GM12872 (cell line): ENCODE measurements at regions not wholly inside any gene's neighbourhood (a gene's known extent, or its start where the extent isn't known, plus 50 kb on each side); places are given as distances from the start of the nearest gene placed in this dataset.

Source experiments
- TF ChIP-seq, protein P1 (sequence below): IDR thresholded peaks from 3 replicates; pipeline ENCODE4 v1.5.1; 2011; ENCODE audit warnings: low read depth, mild to moderate bottlenecking, low read length, moderate library complexity; ENCODE audit not compliant: insufficient read depth

DNA sequence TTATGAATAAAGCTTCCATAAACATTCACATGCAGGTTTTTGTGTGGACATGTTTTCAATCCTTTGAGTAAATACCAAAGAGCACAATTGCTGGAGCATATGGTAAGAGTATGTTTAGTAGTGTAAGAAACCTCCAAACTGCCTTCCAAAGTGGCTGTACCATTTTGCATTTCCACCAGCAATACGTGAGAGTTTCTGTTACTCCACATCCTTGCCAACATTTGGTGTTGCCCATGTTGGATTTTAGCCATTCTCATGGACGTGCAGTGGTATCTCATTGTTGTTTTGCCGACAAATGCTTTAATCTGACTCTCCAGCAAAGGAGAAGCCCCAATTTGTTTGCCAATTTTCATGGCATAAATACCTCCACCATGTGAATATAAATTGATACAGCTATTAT lies 103.9 kb upstream of the TMEM45B start:
- TF ChIP-seq, protein P1, sequence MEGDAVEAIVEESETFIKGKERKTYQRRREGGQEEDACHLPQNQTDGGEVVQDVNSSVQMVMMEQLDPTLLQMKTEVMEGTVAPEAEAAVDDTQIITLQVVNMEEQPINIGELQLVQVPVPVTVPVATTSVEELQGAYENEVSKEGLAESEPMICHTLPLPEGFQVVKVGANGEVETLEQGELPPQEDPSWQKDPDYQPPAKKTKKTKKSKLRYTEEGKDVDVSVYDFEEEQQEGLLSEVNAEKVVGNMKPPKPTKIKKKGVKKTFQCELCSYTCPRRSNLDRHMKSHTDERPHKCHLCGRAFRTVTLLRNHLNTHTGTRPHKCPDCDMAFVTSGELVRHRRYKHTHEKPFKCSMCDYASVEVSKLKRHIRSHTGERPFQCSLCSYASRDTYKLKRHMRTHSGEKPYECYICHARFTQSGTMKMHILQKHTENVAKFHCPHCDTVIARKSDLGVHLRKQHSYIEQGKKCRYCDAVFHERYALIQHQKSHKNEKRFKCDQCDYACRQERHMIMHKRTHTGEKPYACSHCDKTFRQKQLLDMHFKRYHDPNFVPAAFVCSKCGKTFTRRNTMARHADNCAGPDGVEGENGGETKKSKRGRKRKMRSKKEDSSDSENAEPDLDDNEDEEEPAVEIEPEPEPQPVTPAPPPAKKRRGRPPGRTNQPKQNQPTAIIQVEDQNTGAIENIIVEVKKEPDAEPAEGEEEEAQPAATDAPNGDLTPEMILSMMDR: no peak

DNA sequence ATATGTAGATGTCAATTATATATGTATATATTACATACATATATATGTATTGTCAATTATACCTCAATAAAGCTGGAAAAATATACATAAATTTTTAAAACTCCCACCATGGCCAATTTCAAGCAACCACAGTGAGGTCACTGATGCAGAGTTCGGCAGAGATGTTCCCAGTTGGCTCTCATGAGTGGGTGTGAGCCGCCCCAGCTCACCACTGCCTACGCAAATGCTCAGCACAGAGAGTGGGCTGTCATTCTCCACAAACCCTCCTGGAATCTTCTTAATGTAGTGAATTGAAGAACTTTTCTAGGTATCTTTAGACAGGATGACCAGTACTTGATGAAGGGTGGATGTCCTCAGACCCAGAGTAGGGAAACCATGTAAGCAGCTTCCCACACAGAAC lies 96.6 kb upstream of the TMEM45B start:
- TF ChIP-seq, protein P1: no peak

DNA sequence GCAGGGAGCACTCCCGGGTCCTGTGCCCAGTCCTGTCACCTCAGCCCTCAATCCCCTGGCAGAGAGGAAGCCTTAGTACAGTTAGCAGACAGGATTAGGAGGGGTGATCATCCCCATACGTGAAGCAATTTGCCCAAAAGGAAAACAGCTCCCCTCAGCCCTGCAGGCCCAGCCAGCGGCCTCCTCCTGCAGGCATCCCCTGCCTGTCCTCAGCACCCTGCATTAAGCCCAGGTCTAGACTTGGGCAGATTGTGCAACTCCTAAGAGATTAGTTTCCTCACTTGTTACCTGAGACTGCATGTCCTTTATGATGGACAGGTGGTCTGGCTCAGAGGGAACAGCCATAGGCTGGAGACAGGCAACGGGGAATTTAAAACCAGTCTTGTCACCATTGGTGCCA lies 95.5 kb upstream of the TMEM45B start:
- TF ChIP-seq, protein P1: no peak

DNA sequence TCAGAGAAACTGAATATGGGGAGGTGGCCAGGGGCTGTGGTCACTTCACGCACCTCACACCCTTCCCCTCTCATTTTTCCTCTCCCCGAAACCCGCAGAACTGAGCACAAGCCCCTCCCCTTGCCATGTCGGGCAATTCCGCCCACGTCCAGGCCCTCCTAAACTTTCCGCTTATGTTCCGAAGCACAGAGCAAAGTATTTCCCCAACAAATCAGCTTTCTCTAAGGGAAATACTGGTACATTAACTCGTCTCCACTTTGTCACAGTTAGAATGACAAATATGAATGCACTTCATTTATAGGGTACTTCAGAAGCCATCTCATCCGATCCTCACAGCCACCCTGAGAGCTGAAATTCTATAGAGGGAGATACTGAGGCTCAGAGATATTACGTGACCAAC lies 94.7 kb upstream of the TMEM45B start:
- TF ChIP-seq, protein P1: no peak

DNA sequence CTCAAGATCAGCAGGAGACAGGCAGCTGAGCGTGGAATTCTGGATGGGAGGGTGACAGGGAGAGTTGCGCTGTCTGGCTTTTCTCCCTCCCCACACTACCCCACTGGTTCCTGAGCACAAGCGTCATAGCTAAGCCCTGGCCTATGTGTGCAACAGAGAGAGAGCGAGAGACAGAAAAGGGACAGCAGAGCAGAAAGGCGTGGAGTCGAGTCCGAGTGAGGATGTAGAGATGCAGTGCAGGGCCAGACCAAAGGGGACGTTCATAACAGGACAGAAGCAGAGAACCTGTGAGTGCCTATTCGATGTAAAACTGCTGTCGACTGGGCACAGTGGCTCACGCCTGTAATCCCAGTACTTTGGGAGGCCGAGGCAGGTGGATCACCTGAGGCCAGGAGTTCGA lies 94.0 kb upstream of the TMEM45B start:
- TF ChIP-seq, protein P1: no peak

DNA sequence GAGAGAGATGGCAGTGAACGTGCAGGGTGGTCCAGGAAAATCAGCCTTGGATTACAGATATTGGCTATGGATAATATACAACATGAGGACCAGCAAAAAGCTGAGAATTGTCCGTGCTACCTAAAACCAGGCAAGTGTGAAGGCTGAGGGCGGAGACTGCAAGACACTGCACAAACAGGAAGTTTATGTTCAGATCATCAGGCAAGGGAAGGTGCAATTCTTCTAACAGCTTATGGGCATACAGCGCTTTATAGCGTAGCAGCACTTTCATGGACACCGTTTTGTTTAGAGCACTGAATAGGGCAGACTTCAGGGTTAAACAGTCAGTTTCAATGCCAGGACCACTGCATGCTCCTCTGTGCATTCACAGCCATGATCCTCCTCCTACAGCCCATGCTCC lies 93.1 kb upstream of the TMEM45B start:
- TF ChIP-seq, protein P1: no peak

DNA sequence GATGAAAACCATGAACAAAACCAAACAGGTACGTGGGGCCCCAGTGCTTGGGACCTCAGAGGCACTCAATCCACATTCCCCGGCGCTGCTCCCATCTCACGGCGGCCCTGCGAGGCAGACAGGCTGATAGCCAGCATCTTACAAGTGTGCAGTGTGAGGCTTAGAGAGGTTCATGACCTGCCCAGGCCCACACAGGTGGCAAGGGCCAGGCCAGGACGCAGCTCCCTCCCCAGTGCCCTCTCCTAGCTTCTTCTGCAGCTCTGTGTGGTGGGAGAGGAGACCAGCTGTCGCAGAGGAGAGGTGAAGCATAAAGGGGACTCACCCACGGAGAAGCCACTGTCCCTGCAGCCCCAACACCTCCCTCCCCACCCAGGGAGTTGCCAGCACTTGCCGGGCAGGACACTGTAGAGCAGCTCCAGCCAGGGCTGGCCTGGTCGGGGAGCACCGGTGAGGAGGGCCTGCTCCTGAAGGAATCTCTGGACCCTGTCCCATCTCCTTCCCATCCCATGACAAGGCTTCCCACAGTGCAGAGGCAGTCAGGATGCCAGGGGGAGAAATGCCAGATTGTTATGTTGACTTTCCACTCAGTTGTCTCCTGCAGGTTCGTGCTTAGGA lies 92.4 kb upstream of the TMEM45B start:
- TF ChIP-seq, protein P1: no peak
